Fibroblast of skin of left biceps (primary cell): ENCODE measurements at regions not wholly inside any gene's neighbourhood (a gene's known extent, or its start where the extent isn't known, plus 50 kb on each side); places are given as distances from the start of the nearest gene placed in this dataset.

Experiments
- DNase-seq, 2 experiments: peaks; one replicate each; pipeline ENCODE4 v3.0.0-alpha.2; 2013; ENCODE audit warnings: low read depth in 2 of 2

DNA sequence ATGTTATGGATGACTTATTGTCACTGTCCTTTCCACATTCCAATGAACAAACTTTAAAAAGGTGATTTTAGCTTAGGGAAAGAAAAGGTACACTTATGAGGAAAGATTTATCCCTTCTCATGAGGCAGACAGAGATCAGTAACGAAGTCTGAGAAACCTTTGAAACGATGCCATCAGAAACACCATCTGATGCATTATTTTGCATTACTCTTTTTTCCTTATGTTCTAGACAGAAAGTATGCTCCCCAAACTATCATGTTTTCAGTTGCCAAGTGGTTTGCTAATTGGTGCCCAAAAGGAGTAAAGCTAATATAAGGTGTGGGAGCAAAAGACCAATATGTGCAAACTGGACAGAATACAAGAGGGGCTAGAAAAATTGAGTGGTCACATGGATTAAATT lies 397.7 kb upstream of the RIOK2 start:
- no peak for DNase-seq

DNA sequence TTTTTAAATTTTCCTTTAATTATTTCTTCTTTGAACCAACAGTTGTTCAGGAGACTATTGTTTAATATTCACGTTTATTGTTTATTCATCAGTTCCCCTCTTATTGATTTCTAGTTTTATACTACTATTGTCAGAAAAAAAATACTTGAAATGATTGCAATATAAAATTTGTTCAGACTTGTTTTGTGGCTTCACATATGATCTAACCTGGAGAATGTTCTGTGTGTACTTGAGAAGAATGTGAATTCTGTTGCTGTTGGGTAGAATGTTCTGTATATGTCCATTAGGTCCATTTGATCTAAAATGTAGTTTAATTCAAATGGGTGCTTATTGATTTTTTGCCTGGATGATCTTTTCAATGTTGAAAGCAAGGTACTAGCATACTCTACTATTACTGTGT lies 408.7 kb upstream of the RIOK2 start:
- no peak for DNase-seq

- DNase-seq: no peak
Measured at GRCh38 chr5:97600486-97600885, 417.4 kb upstream of the RIOK2 start.

DNA sequence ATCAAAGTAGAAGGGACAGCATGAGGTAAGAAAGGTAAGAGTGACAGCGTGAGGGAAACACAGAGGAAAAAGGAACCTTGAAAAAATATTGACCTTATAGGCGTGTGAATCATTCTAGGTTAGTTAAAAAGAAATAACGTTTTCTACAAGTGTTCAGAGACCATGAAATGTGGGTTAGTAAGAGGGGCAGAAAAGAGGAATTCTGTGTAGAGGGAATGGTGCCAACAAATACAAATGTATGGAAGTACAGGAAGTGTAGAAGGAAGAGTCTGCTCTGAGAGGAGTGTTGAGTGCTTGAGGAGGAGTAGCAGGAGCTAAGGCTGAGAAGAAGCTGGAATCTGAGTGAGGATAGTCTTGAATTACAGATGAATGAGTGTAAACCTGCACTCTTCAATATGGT lies 418.6 kb upstream of the RIOK2 start:
- no peak for DNase-seq

- DNase-seq: no peak
Measured at GRCh38 chr5:97606531-97606930, 423.5 kb upstream of the RIOK2 start.

GRCh38 chr5:97608501-97608900 lies 425.5 kb upstream of the RIOK2 start:
- no peak for DNase-seq

- peak; percentile 63 to 77 for DNase-seq
Measured at GRCh38 chr5:97618721-97619120, 435.7 kb upstream of the RIOK2 start.

GRCh38 chr5:97623441-97623840 lies 440.4 kb upstream of the RIOK2 start:
- DNase-seq: no peak

- DNase-seq: no peak
Measured at GRCh38 chr5:97624886-97625285, 441.8 kb upstream of the RIOK2 start.

DNA sequence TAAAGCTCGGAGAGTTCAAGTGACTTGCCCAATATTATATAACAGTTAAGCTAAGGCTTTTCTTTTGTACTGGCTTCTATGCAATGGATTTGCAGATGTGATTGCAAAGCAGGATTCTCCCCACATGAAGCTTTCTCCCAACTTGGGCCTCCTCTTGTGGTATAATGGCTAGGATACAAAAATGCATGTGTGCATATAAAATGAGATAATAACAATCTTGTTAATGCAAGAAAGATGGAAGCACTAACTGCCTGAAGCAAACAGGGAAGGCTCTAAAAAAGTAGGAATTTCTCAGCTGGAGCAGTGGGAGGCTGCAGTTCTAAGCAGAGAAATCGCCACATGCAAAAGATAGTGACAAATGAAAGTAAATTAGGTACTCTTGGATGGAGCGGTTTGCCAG lies 444.2 kb upstream of the RIOK2 start:
- no peak for DNase-seq

DNA sequence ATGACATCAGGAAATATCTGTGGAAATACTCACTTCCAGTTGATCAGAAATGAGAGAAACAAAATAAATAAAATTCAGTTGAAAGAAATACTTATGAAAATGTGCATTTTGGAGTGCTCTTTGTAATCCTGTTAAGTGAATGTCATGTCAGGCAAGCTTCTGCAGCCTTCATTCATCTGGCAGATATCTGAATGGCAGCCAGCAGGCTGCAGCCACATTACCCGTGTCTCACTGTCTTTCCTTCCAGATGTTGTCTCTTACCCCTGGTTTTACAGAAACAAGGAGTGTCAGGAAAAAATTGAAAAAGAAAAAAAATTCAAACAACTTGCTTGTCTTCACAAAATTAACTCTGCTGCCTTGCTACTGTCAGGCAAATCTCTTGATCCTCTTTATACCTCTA lies 445.0 kb upstream of the RIOK2 start:
- DNase-seq: no peak

- DNase-seq: no peak
Measured at GRCh38 chr5:97628807-97629206, 445.8 kb upstream of the RIOK2 start.

DNA sequence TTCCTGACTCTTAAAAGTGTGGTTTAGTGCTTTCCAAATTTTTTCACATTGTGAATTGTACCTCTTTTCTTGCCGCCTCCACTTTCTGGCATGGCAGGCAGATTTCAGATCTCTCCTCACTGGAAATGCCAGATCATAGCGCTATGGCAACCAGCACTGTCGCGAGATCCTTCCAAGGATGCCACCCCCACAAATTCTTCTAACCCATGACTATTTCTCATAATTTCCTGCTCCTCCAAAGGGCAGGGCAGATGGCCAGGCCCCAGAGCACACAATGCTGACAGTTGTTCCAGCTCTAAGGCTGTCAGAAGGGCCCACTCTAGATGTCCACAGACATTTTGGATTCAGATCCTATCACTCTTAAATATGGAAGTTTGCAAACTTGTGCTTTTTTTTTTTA lies 446.2 kb upstream of the RIOK2 start:
- DNase-seq: peak; percentile 48 to 51

DNA sequence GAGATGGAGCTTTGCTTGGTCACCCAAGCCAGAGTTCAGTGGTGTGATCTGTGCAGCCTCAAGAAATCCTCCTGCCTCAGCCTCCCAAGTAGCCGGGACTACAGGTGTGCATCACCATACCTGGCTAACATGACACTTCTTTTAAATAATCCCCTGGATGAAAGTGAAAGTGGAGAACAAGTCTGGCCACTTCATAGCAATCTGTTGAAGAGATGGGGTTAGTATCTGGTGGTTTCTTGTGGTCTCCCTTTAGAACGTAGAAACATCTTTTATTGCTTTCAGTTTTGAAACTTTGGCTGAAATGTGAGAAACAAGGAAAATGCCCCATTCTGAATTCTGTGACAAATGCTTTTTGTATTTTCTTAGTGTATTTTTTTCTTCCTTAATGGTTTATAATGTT lies 452.5 kb upstream of the RIOK2 start:
- no peak for DNase-seq

DNA sequence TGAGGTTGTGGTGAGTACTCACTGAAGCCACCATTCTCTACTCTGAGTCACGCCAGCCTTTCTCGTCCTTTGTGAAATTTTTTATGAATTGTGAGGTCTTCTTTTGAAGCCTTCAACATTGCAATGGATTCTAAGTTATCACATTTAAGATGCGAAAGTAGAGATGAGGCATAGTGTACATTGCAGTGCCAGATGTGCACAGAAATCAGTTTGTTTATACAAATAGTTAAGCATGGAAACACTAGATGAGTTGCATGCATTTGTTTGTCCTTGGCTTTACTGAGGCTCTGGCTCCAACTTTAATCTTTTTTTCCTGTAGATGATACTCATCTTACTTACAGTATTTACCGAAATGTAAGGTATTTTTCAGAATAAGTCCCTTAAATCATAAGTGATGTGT lies 453.7 kb upstream of the RIOK2 start:
- DNase-seq: no peak

DNA sequence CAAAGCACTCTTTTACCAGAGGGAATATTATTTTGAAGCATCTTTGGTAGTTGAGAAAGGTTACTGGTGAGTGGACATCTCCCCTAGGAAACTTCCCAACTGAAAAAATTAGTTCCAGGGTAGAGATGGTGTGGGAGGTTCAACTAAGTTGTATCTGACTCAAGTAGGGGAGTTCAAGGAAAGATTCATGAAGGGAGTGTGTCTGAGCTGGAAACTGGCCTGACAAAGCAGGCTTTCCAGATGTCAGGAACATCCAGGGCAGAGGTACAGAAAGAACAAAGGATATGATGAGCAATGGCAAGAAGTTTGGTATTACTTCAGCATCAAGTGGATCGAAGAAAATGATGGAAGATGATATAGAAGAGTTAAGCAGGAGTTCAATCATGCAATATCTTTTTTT lies 458.0 kb upstream of the RIOK2 start:
- DNase-seq: no peak

GRCh38 chr5:97644206-97644605 lies 461.2 kb upstream of the RIOK2 start:
- DNase-seq: no peak

DNA sequence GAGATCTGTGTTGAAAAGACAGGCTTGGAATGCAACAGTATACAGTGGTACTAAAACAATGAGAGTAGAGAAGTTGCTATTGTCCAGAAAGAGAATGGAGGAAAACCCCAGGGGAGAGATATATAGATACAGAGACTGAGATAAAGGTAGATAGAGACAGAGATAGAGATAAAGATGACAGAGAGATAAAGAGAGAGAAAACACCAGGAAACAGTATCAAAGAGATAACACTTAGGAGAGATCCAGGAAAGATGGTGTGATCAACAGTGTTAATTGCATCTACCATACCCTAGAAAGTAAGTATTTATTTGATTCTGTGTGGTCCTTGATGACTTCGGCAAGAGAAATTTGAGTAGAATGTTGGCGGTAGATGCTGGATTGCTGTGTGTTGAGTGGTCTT lies 461.8 kb upstream of the RIOK2 start:
- DNase-seq: no peak

GRCh38 chr5:97657239-97657638 lies 474.2 kb upstream of the RIOK2 start:
- DNase-seq: no peak

DNA sequence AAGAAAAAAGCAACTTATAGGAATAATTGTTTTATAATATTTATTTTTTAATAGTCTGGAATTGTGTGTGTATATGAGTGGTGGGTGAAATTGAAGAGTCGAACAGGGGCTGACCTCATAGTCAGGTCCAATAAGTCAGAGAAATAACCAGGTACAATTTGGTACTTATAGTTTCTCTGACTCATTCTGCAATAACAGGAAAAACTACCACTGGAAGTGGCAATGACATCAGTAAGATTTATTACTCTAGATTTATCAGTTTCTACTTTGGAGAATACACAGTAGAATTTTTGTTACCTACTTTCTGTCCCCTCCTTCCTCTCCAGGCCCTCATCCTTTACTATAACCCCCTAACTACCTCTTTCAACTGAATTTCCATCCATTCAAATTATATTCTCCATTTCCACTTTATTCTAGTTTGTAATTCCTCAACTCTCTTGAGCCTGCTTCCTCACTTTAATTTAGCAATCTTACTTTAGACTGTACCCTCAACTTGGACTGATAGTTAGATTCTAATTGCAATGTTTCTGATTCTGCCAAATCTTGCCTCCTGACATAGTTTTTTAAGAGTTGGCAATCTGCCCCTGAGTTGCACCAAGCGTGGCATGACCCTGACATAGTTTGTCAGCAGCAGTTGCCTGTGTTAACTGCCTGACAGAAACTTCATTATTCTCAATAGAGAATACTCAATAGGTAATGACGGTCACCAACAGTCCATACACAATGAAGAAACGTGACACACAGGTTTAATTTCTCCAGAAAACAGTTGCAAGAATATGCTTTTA lies 475.3 kb upstream of the RIOK2 start:
- no peak for DNase-seq

DNA sequence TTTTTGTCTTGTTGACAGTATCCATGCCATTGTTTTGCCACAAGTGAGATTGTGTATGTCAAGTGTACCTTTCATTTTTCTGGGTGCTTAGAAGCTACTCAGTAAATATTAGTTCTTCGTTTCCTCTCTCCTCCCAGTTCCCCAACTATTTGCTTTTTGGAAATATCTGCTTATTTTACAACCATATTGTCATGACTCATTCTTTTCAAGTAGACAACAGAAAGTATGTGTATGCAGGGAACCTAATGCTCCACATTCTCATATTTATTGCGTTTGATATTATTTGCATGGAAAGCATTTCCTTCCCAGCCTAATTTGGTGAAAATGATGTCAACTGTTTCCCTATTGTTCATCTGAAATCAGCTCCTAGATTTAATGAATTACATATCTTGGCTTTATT lies 483.7 kb upstream of the RIOK2 start:
- no peak for DNase-seq

DNA sequence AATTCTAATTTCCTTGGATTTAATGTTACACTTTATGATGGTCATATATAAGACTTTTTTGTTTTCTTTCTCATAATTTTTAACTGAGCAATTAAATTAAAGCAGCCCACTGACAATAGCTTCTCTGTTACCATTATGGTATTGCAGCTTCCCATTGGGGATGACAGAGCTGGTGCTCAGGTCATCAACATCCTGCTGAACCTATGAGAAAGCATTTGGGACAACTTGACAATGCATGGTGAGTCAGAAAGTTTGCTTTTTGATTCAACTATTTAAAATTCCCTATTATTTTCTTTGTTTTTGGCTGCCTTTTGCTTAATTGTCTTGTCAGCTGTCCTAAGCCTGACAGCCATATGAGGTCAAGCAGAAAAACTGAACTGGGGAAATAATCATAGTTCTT lies 487.4 kb upstream of the RIOK2 start:
- no peak for DNase-seq

DNA sequence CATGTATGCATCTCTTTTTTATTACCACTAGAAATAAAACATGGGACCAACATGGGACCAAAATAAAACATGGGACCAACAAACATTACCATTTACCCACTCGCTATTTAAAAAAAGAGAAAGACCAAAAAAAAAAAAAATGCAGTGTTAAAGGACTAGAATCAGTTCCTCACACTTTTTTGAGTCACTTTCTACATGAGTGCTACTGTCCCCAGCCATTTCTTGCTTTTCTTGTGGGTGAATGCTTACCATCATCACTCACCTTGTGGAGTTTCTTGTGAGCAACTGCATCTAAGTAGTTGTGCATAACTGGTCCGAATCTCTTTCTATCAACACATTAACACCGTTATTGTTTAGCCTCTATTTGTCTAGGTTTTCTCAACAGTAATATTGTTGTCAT lies 493.6 kb upstream of the RIOK2 start:
- no peak for DNase-seq

GRCh38 chr5:97694091-97694490 lies 511.0 kb upstream of the RIOK2 start:
- DNase-seq: no peak
